HepG2 (cell line): ENCODE measurements at regions not wholly inside any gene's neighbourhood (a gene's known extent, or its start where the extent isn't known, plus 50 kb on each side); places are given as distances from the start of the nearest gene placed in this dataset.

Experiments used
- ATAC-seq: fragments of 200-7000 bp; cut with Tn5 transposase; 3 replicates; pipeline ENCODE4 v1.9.1; 2020; ENCODE audit warnings: mild to moderate bottlenecking, moderate library complexity
- BruUV-seq: library from RNA; stranded (reverse); fragments of 400-500 nt; replicated peaks from 2 replicates; lab custom pipeline; 2021; lab: Mats Ljungman, UMichigan
- CTCF ChIA-PET: fragments of 300-600 bp; formaldehyde crosslinking; extraction: SDS; loops from one replicate; lab custom pipeline; 2021; ENCODE audit warnings: low total read pairs, inconsistent platforms, low intra/inter-chr PET ratio; lab: Yijun Ruan, JAX
- POLR2A ChIA-PET: fragments of 350-600 bp; sonication (Branson Sonifier 250); formaldehyde crosslinking; loops from one replicate; lab custom pipeline; 2020; ENCODE audit warnings: antibody characterized with exemption, inconsistent platforms; lab: Yijun Ruan, JAX
- DNase-seq: peaks from one replicate; pipeline ENCODE4 v3.0.0-alpha.2; 2015; ENCODE audit warnings: low spot score
- FAIRE-seq: peaks from 3 replicates; lab custom pipeline; 2011; peaks lifted over from hg19 to GRCh38; lab: Jason Lieb, UNC
- H2AFZ ChIP-seq: one replicate; pipeline ENCODE4 v1.6.1; 2011; ENCODE audit warnings: low read length, inconsistent platforms
- H3K27ac ChIP-seq: fragments of 300-600 bp; 3 replicates; pipeline ENCODE4 v1.8.0; 2011; ENCODE audit warnings: mixed run types, mild to moderate bottlenecking, mixed read lengths, low read length, inconsistent platforms; ENCODE audit not compliant: insufficient read depth; ENCODE audit errors: extremely low read length
- H3K27me3 ChIP-seq, 2 experiments: fragments of 200-600 bp in 1 of 2; 2 replicates in 1 of 2; 3 replicates in 1 of 2; pipeline versions ENCODE4 v1.6.0 to v1.8.0; 2011; ENCODE audit warnings: low read length in 2 of 2, mild to moderate bottlenecking in 2 of 2, moderate library complexity in 2 of 2, inconsistent platforms in 1 of 2; ENCODE audit not compliant: insufficient read depth in 2 of 2, control insufficient read depth in 1 of 2
- H3K36me3 ChIP-seq, 2 experiments: fragments of 200-600 bp in 1 of 2; replicated peaks in 1 of 2; 2 replicates in 1 of 2; 3 replicates in 1 of 2; pipeline versions ENCODE4 v1.5.1 to v1.8.0; 2011; ENCODE audit warnings: low read length in 2 of 2, inconsistent platforms in 1 of 2; ENCODE audit not compliant: insufficient read depth in 2 of 2, control insufficient read depth in 1 of 2
- H3K4me1 ChIP-seq: 2 replicates; pipeline ENCODE4 v1.5.1; 2012; ENCODE audit warnings: low read length, inconsistent platforms; ENCODE audit not compliant: insufficient read depth
- H3K4me2 ChIP-seq: 2 replicates; pipeline ENCODE4 v1.6.0; 2011; ENCODE audit warnings: low read depth, low read length, inconsistent platforms
- H3K4me3 ChIP-seq, 3 experiments: fragments of 200-600 bp in 1 of 3; sonication (generic), shearing (Covaris generic) in 1 of 3; replicated peaks in 1 of 3; 2 replicates each; pipeline ENCODE4 v1.5.1; 2011 to 2016; ENCODE audit warnings: low read length in 3 of 3, inconsistent platforms in 2 of 3, low read depth in 2 of 3, mild to moderate bottlenecking in 2 of 3, control low read depth in 1 of 3, mixed read lengths in 1 of 3; ENCODE audit not compliant: insufficient read depth in 1 of 3
- H3K79me2 ChIP-seq: one replicate; pipeline ENCODE4 v1.6.1; 2011; ENCODE audit warnings: low read length, inconsistent platforms; ENCODE audit not compliant: insufficient read depth
- H3K9ac ChIP-seq: 2 replicates; pipeline ENCODE4 v1.6.0; 2011; ENCODE audit warnings: mild to moderate bottlenecking, low read depth, low read length, inconsistent platforms; ENCODE audit not compliant: insufficient read depth
- H3K9me3 ChIP-seq: 2 replicates; pipeline ENCODE4 v1.5.1; 2012; ENCODE audit warnings: mild to moderate bottlenecking, low read length
- H4K20me1 ChIP-seq: 2 replicates; pipeline ENCODE4 v1.6.0; 2011; ENCODE audit warnings: inconsistent platforms, mild to moderate bottlenecking, low read length, moderate library complexity; ENCODE audit not compliant: insufficient read depth
- EP300 ChIP-seq, 3 experiments: sonication (generic) in 1 of 3; formaldehyde crosslinking in 1 of 3; IDR thresholded peaks; 2 replicates each; pipeline versions ENCODE4 v1.5.1 to v1.6.1; 2011 to 2020; ENCODE audit warnings: low read depth in 2 of 3, low read length in 2 of 3, borderline replicate concordance in 1 of 3, improper control_type of control experiment in 1 of 3, mild to moderate bottlenecking in 1 of 3, missing genetic modification reagents in 1 of 3, moderate library complexity in 1 of 3
- KDM4B ChIP-seq: sonication (generic); formaldehyde crosslinking; IDR thresholded peaks from 2 replicates; pipeline ENCODE4 v1.4.0; 2020; ENCODE audit warnings: missing genetic modification reagents
- MEIS1 ChIP-seq: sonication (generic); formaldehyde crosslinking; IDR thresholded peaks from 2 replicates; pipeline ENCODE4 v1.9.0; 2021; ENCODE audit warnings: mild to moderate bottlenecking, missing genetic modification reagents, moderate library complexity, borderline replicate concordance
- MLX ChIP-seq: IDR thresholded peaks from 2 replicates; pipeline ENCODE4 v1.6.1; 2016
- NR2C2 ChIP-seq: sonication (generic); formaldehyde crosslinking; IDR thresholded peaks from 2 replicates; pipeline ENCODE4 v1.4.0; 2020; ENCODE audit warnings: missing genetic modification reagents, mild to moderate bottlenecking, moderate library complexity, borderline replicate concordance
- PITX1 ChIP-seq: sonication (generic); formaldehyde crosslinking; IDR thresholded peaks from 2 replicates; pipeline ENCODE4 v1.5.1; 2020; ENCODE audit warnings: mild to moderate bottlenecking, missing genetic modification reagents
- RELA ChIP-seq: sonication (generic); formaldehyde crosslinking; IDR thresholded peaks from 2 replicates; pipeline ENCODE4 v1.4.0; 2020; ENCODE audit warnings: missing genetic modification reagents
- SP1 ChIP-seq, 2 experiments: fragments of 450-650 bp in 1 of 2; sonication (generic) in 1 of 2; formaldehyde crosslinking in 1 of 2; IDR thresholded peaks; 2 replicates each; pipeline versions ENCODE4 v1.4.0 to v1.6.1; 2016 to 2020; ENCODE audit warnings: missing genetic modification reagents in 1 of 2
- U2AF1 ChIP-seq: fragments of 200-400 bp; formaldehyde crosslinking; optimal IDR thresholded peaks from 2 replicates; pipeline ENCODE3; 2017; ENCODE audit warnings: mild to moderate bottlenecking, low read depth, low read length
- WIZ ChIP-seq: sonication (generic); formaldehyde crosslinking; IDR thresholded peaks from 2 replicates; pipeline ENCODE4 v1.5.1; 2020; ENCODE audit warnings: mild to moderate bottlenecking, missing genetic modification reagents
- ZBTB20 ChIP-seq: sonication (generic); formaldehyde crosslinking; IDR thresholded peaks from 2 replicates; pipeline ENCODE4 v1.8.1; 2023; ENCODE audit warnings: missing genetic modification reagents, low read depth, mild to moderate bottlenecking, borderline replicate concordance
- ZNF20 ChIP-seq: sonication (generic); formaldehyde crosslinking; IDR thresholded peaks from 2 replicates; pipeline ENCODE4 v1.4.0; 2020; ENCODE audit warnings: mild to moderate bottlenecking, moderate library complexity, missing genetic modification reagents
- ZNF207 ChIP-seq: fragments of 450-650 bp; IDR thresholded peaks from 2 replicates; pipeline ENCODE4 v1.6.1; 2016; ENCODE audit warnings: antibody characterized with exemption, borderline replicate concordance
- ZNF253 ChIP-seq: sonication (generic); formaldehyde crosslinking; IDR thresholded peaks from 2 replicates; pipeline ENCODE4 v1.8.0; 2022; ENCODE audit warnings: mild to moderate bottlenecking, missing genetic modification reagents, borderline replicate concordance
- ZNF335 ChIP-seq: sonication (generic); formaldehyde crosslinking; IDR thresholded peaks from 2 replicates; pipeline ENCODE4 v1.4.0; 2020; ENCODE audit warnings: missing genetic modification reagents
- ZNF775 ChIP-seq: sonication (generic); formaldehyde crosslinking; IDR thresholded peaks from 2 replicates; pipeline ENCODE4 v1.4.0; 2020; ENCODE audit warnings: missing genetic modification reagents, mild to moderate bottlenecking, moderate library complexity, borderline replicate concordance
- WGBS: methylation state at CpG from one replicate; pipeline ENCODE4 v1.1.6; 2017; ENCODE audit warnings: low lambda C conversion rate; 5-methylcytosine and 5-hydroxymethylcytosine counted together
- in situ Hi-C: cut with HindIII; loops from 2 replicates; pipeline ENCODE4 v1.10.0; 2017; ENCODE audit warnings: low pct_unique_long_range_greater_than_20kb; ENCODE audit not compliant: extremely low pct_ligation_motif_present
- intact Hi-C: fragments of 100-400 bp; cut with micrococcal nuclease; formaldehyde crosslinking; loops from one replicate; pipeline ENCODE4 v1.10.0; 2022; ENCODE audit not compliant: unreplicated experiment
- TF ChIP-seq, protein P1 (sequence below): sonication (generic); formaldehyde crosslinking; IDR thresholded peaks from 2 replicates; pipeline ENCODE4 v1.8.0; 2022; ENCODE audit warnings: low read depth, missing genetic modification reagents
- TF ChIP-seq, protein P2 (sequence below): sonication (generic); formaldehyde crosslinking; IDR thresholded peaks from 2 replicates; pipeline ENCODE4 v1.5.0; 2020; ENCODE audit warnings: missing genetic modification reagents

GRCh38 chr10:84719687-84720086, 391.3 kb downstream of the CCSER2 start:
- BruUV-seq, result no TSS peak
- H3K4me3 ChIP-seq, result no peak overlapping the region
- CTCF ChIA-PET, result no interaction called here
- H3K9me3 ChIP-seq, result no peaks in the 10 kb centered on the region
- H3K36me3 ChIP-seq, result no peaks in the 10 kb centered on the region
- no peak overlapping the region for H2AFZ ChIP-seq
- H3K27ac ChIP-seq, result no peak overlapping the region
- ATAC-seq (no peak), DNase-seq (no peak), FAIRE-seq (no peak)
- no peaks in the 10 kb centered on the region for H3K4me1 ChIP-seq
- peaks cover 0 to 5% of the 10 kb centered on the region in 2 experiments; a peak in 1 of 5 replicates for H3K27me3 ChIP-seq
- intact Hi-C loops, result no loop called here
- TF ChIP-seq WIZ (CRISPR knock-in tag) (no peak), MLX (CRISPR knock-in tag) (no peak), RELA (CRISPR knock-in tag) (no peak), PITX1 (CRISPR knock-in tag) (no peak), MEIS1 (CRISPR knock-in tag) (no peak), KDM4B (CRISPR knock-in tag) (no peak), ZNF207 (no peak)
- TF ChIP-seq, protein P1, sequence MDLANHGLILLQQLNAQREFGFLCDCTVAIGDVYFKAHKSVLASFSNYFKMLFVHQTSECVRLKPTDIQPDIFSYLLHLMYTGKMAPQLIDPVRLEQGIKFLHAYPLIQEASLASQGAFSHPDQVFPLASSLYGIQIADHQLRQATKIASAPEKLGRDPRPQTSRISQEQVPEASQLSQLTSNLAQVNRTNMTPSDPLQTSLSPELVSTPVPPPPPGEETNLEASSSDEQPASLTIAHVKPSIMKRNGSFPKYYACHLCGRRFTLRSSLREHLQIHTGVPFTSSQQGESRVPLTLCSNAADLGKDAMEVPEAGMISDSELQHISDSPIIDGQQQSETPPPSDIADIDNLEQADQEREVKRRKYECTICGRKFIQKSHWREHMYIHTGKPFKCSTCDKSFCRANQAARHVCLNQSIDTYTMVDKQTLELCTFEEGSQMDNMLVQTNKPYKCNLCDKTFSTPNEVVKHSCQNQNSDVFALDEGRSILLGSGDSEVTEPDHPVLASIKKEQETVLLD (CRISPR knock-in tag), result no peak
- no peak overlapping the region for H3K4me2 ChIP-seq
- in situ Hi-C loops, result no loop called here
- no peak overlapping the region for H3K9ac ChIP-seq
- H4K20me1 ChIP-seq, result no peaks in the 10 kb centered on the region
- POLR2A ChIA-PET, result no interaction called here
- 0% methylated on average over 1 of the region's 1 CpG for whole genome bisulfite sequencing
- H3K79me2 ChIP-seq, result no peaks in the 10 kb centered on the region

DNA sequence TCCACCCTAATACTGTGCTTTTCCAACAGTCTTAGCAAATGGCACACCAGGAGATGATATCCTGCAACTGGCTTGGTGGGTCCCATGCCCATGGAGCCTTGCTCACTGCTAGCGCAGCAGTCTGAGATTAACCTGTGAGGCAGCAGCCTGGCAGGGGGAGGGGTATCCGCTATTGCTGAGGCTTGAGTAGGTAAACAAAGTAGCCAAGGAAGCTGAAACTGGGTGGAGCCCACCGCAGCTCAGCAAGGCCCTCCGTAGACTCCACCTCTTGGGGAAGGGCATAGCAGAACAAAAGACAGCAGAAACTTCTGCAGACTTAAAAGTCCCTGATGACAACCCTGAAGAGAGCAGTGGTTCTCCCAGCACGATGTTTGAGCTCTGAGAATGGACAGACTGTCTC, 399.0 kb downstream of the CCSER2 start:
- H3K4me1 ChIP-seq, result no peaks in the 10 kb centered on the region
- no peaks in the 10 kb centered on the region for H3K79me2 ChIP-seq
- no peaks in the 10 kb centered on the region for H3K36me3 ChIP-seq
- intact Hi-C loops (no loop called here), in situ Hi-C loops (no loop called here)
- ChIA-PET CTCF (no interaction called here), POLR2A (no interaction called here)
- H3K27me3 ChIP-seq, result no peaks in the 10 kb centered on the region
- no peak overlapping the region for H2AFZ ChIP-seq
- H3K9me3 ChIP-seq, result no peaks in the 10 kb centered on the region
- BruUV-seq, result no TSS peak
- no peaks in the 10 kb centered on the region for H4K20me1 ChIP-seq
- ATAC-seq (no peak), DNase-seq (no peak), FAIRE-seq (no peak)
- WGBS, result 10% methylated on average over 4 of the region's 5 CpGs
- no peak overlapping the region for H3K9ac ChIP-seq
- no peak overlapping the region for H3K4me2 ChIP-seq
- no peak overlapping the region for H3K27ac ChIP-seq
- no peak overlapping the region for H3K4me3 ChIP-seq
- TF ChIP-seq, protein P2, sequence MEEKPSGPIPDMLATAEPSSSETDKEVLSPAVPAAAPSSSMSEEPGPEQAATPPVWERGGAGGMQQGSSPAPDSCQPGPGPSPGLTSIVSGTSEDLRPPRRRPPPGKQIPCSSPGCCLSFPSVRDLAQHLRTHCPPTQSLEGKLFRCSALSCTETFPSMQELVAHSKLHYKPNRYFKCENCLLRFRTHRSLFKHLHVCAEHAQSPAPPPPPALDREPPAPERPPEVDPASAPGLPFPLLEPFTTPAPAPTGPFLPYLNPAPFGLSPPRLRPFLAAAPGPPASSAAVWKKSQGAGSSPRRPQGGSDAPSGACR, result no peak
- TF ChIP-seq U2AF1 (no peak), SP1 (IDR thresholded peaks at IDR 0.05) (no peak), SP1 (CRISPR knock-in tag; IDR thresholded peaks at IDR 0.05) (no peak), NR2C2 (CRISPR knock-in tag) (no peak), ZNF335 (CRISPR knock-in tag) (no peak), ZBTB20 (CRISPR knock-in tag) (no peak), EP300 (IDR thresholded peaks at IDR 0.05; ENCODE audit: low read depth in 2 of 2, low read length in 2 of 2) (no peak), EP300 (CRISPR knock-in tag; IDR thresholded peaks at IDR 0.05; ENCODE audit: borderline replicate concordance) (no peak), ZNF20 (CRISPR knock-in tag) (no peak), ZNF253 (no peak), ZNF775 (no peak)
